Loucy (cell line): ENCODE measurements at regions not wholly inside any gene's neighbourhood (a gene's known extent, or its start where the extent isn't known, plus 50 kb on each side); places are given as distances from the start of the nearest gene placed in this dataset.

Experiments used
- H2AFZ ChIP-seq: fragments of 200-600 bp; sonication (generic); 2 replicates; pipeline ENCODE4 v1.6.0; 2016; ENCODE audit warnings: antibody characterized with exemption, mild to moderate bottlenecking, low read length, moderate library complexity
- H3F3A ChIP-seq: fragments of 200-600 bp; 2 replicates; pipeline ENCODE4 v1.6.0; 2016; ENCODE audit warnings: antibody characterized with exemption, low read depth, mild to moderate bottlenecking
- H3K27me3 ChIP-seq: fragments of 200-600 bp; sonication (generic); 2 replicates; pipeline ENCODE4 v1.6.1; 2014; ENCODE audit warnings: low read length, mild to moderate bottlenecking; ENCODE audit not compliant: insufficient read depth, poor library complexity, severe bottlenecking
- H3K36me3 ChIP-seq: fragments of 200-600 bp; sonication (generic); 2 replicates; pipeline ENCODE4 v1.6.1; 2016; ENCODE audit warnings: low read length; ENCODE audit not compliant: insufficient read depth
- H3K4me1 ChIP-seq: fragments of 200-600 bp; sonication (generic); 2 replicates; pipeline ENCODE4 v1.5.1; 2014; ENCODE audit warnings: low read length, mild to moderate bottlenecking; ENCODE audit not compliant: insufficient read depth, poor library complexity, severe bottlenecking
- H3K4me2 ChIP-seq: fragments of 200-600 bp; sonication (generic); 2 replicates; pipeline ENCODE4 v1.6.0; 2014; ENCODE audit warnings: antibody characterized with exemption, low read length, low read depth, mild to moderate bottlenecking; ENCODE audit not compliant: poor library complexity, severe bottlenecking
- H3K4me3 ChIP-seq: fragments of 200-600 bp; sonication (generic); 2 replicates; pipeline ENCODE4 v1.5.1; 2014; ENCODE audit warnings: low read length, mild to moderate bottlenecking, mixed read lengths; ENCODE audit not compliant: poor library complexity, severe bottlenecking
- H3K79me2 ChIP-seq: fragments of 200-600 bp; sonication (generic); 2 replicates; pipeline ENCODE4 v1.6.1; 2014; ENCODE audit warnings: low read length; ENCODE audit not compliant: insufficient read depth
- H3K9ac ChIP-seq: fragments of 200-600 bp; sonication (generic); 2 replicates; pipeline ENCODE4 v1.6.0; 2014; ENCODE audit warnings: mild to moderate bottlenecking, low read depth, low read length, moderate library complexity; ENCODE audit not compliant: poor library complexity, severe bottlenecking
- H3K9me2 ChIP-seq: fragments of 200-600 bp; sonication (generic); replicated peaks from 2 replicates; pipeline ENCODE4 v1.6.1; 2016; ENCODE audit warnings: low read depth, low read length, mixed read lengths
- H3K9me3 ChIP-seq: fragments of 200-600 bp; sonication (generic); 2 replicates; pipeline ENCODE4 v1.6.1; 2014; ENCODE audit warnings: mild to moderate bottlenecking, antibody characterized with exemption, low read length, low read depth; ENCODE audit not compliant: insufficient read depth
- H4K20me1 ChIP-seq: fragments of 200-600 bp; sonication (generic); 2 replicates; pipeline ENCODE4 v1.6.0; 2014; ENCODE audit warnings: antibody characterized with exemption, low read length, mild to moderate bottlenecking; ENCODE audit not compliant: insufficient read depth, poor library complexity, severe bottlenecking
- CTCF ChIP-seq: fragments of 200-600 bp; sonication (generic); conservative IDR thresholded peaks from 2 replicates; pipeline ENCODE4 v1.5.1; 2014; ENCODE audit warnings: mild to moderate bottlenecking, antibody characterized with exemption, low read length
- EZH2phosphoT487 ChIP-seq: fragments of 200-600 bp; IDR thresholded peaks from 2 replicates; pipeline ENCODE4 v1.6.1; 2018; ENCODE audit warnings: antibody characterized with exemption, mild to moderate bottlenecking, moderate library complexity, borderline replicate concordance

GRCh38 chr3:181901626-181902025, 189.9 kb downstream of the SOX2 start:
- Histone ChIP-seq H3K79me2 (no peaks in the 10 kb centered on the region), H3K9me2 (no peaks in the 10 kb centered on the region), H3K36me3 (no peaks in the 10 kb centered on the region), H3F3A (no peaks in the 10 kb centered on the region), H3K4me2 (no peak overlapping the region), H3K9ac (no peak overlapping the region), H3K9me3 (no peaks in the 10 kb centered on the region), H3K27me3 (no peaks in the 10 kb centered on the region), H3K4me3 (no peak overlapping the region), H2AFZ (no peak overlapping the region), H4K20me1 (no peaks in the 10 kb centered on the region), H3K4me1 (no peaks in the 10 kb centered on the region)
- TF ChIP-seq CTCF (no peak), EZH2phosphoT487 (no peak)

DNA sequence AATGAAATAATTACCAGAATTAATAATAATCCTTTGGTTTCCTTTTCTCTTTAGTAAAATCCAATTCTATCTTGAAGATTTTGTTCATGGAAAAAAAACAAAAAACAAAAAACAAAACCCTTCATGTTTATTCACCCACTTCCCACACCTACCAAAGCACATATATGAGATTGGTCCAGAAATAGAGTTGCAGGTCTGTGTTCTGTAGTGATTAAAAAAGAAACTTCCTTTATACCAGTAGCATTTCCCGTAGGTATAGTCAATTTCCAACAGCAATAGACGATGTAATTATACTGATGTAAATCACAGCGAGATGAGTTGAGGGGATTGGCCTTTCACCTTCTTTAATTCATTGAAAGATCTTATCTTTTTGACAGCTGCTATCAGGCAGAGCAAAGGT, 194.6 kb downstream of the SOX2 start:
- Histone ChIP-seq H3K36me3 (no peaks in the 10 kb centered on the region), H3K4me2 (no peak overlapping the region), H3K79me2 (no peaks in the 10 kb centered on the region), H3K27me3 (no peaks in the 10 kb centered on the region), H3K9me2 (no peaks in the 10 kb centered on the region), H3K4me3 (no peak overlapping the region), H3F3A (no peaks in the 10 kb centered on the region), H3K9ac (no peak overlapping the region), H4K20me1 (no peaks in the 10 kb centered on the region), H3K9me3 (no peaks in the 10 kb centered on the region), H3K4me1 (no peaks in the 10 kb centered on the region), H2AFZ (no peak overlapping the region)
- TF ChIP-seq EZH2phosphoT487: no peak
- no peak for TF ChIP-seq CTCF

DNA sequence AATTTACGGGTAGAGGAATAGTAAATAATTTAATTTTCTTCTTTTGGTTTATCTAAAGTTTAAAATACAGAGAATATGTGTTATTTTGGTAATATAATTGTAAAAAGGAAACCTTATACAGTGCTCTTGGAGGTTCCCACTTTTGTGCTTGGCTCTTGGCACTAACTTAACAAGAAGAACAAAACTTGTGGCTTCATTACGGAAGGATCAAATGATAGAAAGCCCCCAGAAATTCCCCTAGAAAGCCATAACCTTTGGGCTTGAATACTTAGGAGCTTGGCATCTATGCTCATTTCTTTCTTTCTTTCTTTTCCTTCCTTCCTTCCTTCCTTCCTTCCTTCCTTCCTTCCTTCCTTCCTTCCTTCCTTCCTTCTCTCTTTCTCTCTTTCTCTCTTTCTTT, 197.5 kb downstream of the SOX2 start:
- Histone ChIP-seq H3K79me2 (no peaks in the 10 kb centered on the region), H3K27me3 (no peaks in the 10 kb centered on the region), H4K20me1 (no peaks in the 10 kb centered on the region), H3K9me2 (no peaks in the 10 kb centered on the region), H3K4me2 (no peak overlapping the region), H3K4me1 (no peaks in the 10 kb centered on the region), H3K4me3 (no peak overlapping the region), H3F3A (no peaks in the 10 kb centered on the region), H3K9me3 (no peaks in the 10 kb centered on the region), H3K36me3 (no peaks in the 10 kb centered on the region), H3K9ac (no peak overlapping the region), H2AFZ (no peak overlapping the region)
- TF ChIP-seq EZH2phosphoT487: no peak
- no peak for TF ChIP-seq CTCF
